HG02623 (cell line): ENCODE measurements at regions not wholly inside any gene's neighbourhood (a gene's known extent, or its start where the extent isn't known, plus 50 kb on each side); places are given as distances from the start of the nearest gene placed in this dataset.

Source experiments
- ATAC-seq: cut with Tn5 transposase; IDR thresholded peaks from one replicate; pipeline ENCODE4 v1.9.1; 2021; ENCODE audit warnings: moderate library complexity; ENCODE audit not compliant: unreplicated experiment

GRCh38 chr14:99037777-99038430, 234.1 kb downstream of the BCL11B start:
- ATAC-seq, result no peak

GRCh38 chr14:99038431-99038820, 233.6 kb downstream of the BCL11B start:
- no peak for ATAC-seq

- ATAC-seq, result no peak
These were observed 232.5 kb downstream of the BCL11B start for GRCh38 chr14:99039331-99040041.

- ATAC-seq, result no peak
These were observed 231.9 kb downstream of the BCL11B start for GRCh38 chr14:99040052-99040451.

- no peak for ATAC-seq
These were observed 231.3 kb downstream of the BCL11B start for GRCh38 chr14:99040711-99041110.

GRCh38 chr14:99041141-99041819, 230.7 kb downstream of the BCL11B start:
- no peak for ATAC-seq

- ATAC-seq, result no peak
These were observed 230.2 kb downstream of the BCL11B start for GRCh38 chr14:99041820-99042174.

GRCh38 chr14:99042381-99043266, 229.4 kb downstream of the BCL11B start:
- no peak for ATAC-seq

GRCh38 chr14:99043267-99043615, 228.8 kb downstream of the BCL11B start:
- no peak for ATAC-seq

- ATAC-seq, result no peak
These were observed 228.2 kb downstream of the BCL11B start for GRCh38 chr14:99043756-99044155.

- no peak for ATAC-seq
These were observed 224.5 kb downstream of the BCL11B start for GRCh38 chr14:99047441-99048031.

GRCh38 chr14:99050309-99050708, 221.7 kb downstream of the BCL11B start:
- no peak for ATAC-seq

- no peak for ATAC-seq
These were observed 219.5 kb downstream of the BCL11B start for GRCh38 chr14:99052467-99052866.

- ATAC-seq, result no peak
These were observed 217.0 kb downstream of the BCL11B start for GRCh38 chr14:99055019-99055418.

- no peak for ATAC-seq
These were observed 216.2 kb downstream of the BCL11B start for GRCh38 chr14:99055816-99056215.

- ATAC-seq, result no peak
These were observed 214.4 kb downstream of the BCL11B start for GRCh38 chr14:99057576-99058083.

GRCh38 chr14:99058542-99058941, 213.5 kb downstream of the BCL11B start:
- no peak for ATAC-seq

GRCh38 chr14:99062216-99062615, 209.8 kb downstream of the BCL11B start:
- ATAC-seq, result no peak

- ATAC-seq, result no peak
These were observed 209.1 kb downstream of the BCL11B start for GRCh38 chr14:99062772-99063418.

- ATAC-seq, result no peak
These were observed 208.3 kb downstream of the BCL11B start for GRCh38 chr14:99063620-99064225.
